ENCODE measurements at regions not wholly inside any gene's neighbourhood (a gene's known extent, or its start where the extent isn't known, plus 50 kb on each side); places are given as distances from the start of the nearest gene placed in this dataset.

GRCh38 chr13:47351798-47352197 lies 454.9 kb upstream of the HTR2A start:
- Histone ChIP-seq H3K4me1 (ENCODE audit: insufficient read depth, poor library complexity, severe bottlenecking) (no peaks in the 10 kb centered on the region), H3K4me3 (ENCODE audit: severe bottlenecking) (no peak overlapping the region), H3K9me3 (ENCODE audit: severe bottlenecking) (no peaks in the 10 kb centered on the region), H3K36me3 (ENCODE audit: low read depth) (no peaks in the 10 kb centered on the region), H3K27ac (ENCODE audit: poor library complexity, severe bottlenecking) (no peak overlapping the region), H3K27me3 (ENCODE audit: insufficient read depth, poor library complexity, severe bottlenecking) (no peaks in the 10 kb centered on the region)
- DNase-seq (ENCODE audit: low spot score) = no peak
- ATAC-seq (ENCODE audit: low read depth) = no peak
- TF ChIP-seq, protein P1, sequence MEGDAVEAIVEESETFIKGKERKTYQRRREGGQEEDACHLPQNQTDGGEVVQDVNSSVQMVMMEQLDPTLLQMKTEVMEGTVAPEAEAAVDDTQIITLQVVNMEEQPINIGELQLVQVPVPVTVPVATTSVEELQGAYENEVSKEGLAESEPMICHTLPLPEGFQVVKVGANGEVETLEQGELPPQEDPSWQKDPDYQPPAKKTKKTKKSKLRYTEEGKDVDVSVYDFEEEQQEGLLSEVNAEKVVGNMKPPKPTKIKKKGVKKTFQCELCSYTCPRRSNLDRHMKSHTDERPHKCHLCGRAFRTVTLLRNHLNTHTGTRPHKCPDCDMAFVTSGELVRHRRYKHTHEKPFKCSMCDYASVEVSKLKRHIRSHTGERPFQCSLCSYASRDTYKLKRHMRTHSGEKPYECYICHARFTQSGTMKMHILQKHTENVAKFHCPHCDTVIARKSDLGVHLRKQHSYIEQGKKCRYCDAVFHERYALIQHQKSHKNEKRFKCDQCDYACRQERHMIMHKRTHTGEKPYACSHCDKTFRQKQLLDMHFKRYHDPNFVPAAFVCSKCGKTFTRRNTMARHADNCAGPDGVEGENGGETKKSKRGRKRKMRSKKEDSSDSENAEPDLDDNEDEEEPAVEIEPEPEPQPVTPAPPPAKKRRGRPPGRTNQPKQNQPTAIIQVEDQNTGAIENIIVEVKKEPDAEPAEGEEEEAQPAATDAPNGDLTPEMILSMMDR (IDR thresholded peaks at IDR 0.05; ENCODE audit: poor library complexity, severe bottlenecking) = no peak

GRCh38 chr13:47350334-47351124 lies 453.7 kb upstream of the HTR2A start:
- H3K4me1 ChIP-seq (ENCODE audit: insufficient read depth, poor library complexity, severe bottlenecking) = no peaks in the 10 kb centered on the region
- ATAC-seq (ENCODE audit: low read depth) = no peak
- H3K9me3 ChIP-seq (ENCODE audit: severe bottlenecking) = no peaks in the 10 kb centered on the region
- no peaks in the 10 kb centered on the region for H3K27me3 ChIP-seq (ENCODE audit: insufficient read depth, poor library complexity, severe bottlenecking)
- no peaks in the 10 kb centered on the region for H3K36me3 ChIP-seq (ENCODE audit: low read depth)
- no peak overlapping the region for H3K27ac ChIP-seq (ENCODE audit: poor library complexity, severe bottlenecking)
- H3K4me3 ChIP-seq (ENCODE audit: severe bottlenecking) = no peak overlapping the region
- TF ChIP-seq, protein P1 (IDR thresholded peaks at IDR 0.05; ENCODE audit: poor library complexity, severe bottlenecking) = no peak
- DNase-seq (ENCODE audit: low spot score) = no peak

- H3K4me1 ChIP-seq (ENCODE audit: insufficient read depth, poor library complexity, severe bottlenecking) = no peaks in the 10 kb centered on the region
- ATAC-seq (ENCODE audit: low read depth) (no peak), DNase-seq (ENCODE audit: low spot score) (no peak)
- no peak overlapping the region for H3K27ac ChIP-seq (ENCODE audit: poor library complexity, severe bottlenecking)
- TF ChIP-seq, protein P1 (IDR thresholded peaks at IDR 0.05; ENCODE audit: poor library complexity, severe bottlenecking) = no peak
- H3K36me3 ChIP-seq (ENCODE audit: low read depth) = no peaks in the 10 kb centered on the region
- H3K27me3 ChIP-seq (ENCODE audit: insufficient read depth, poor library complexity, severe bottlenecking) = no peaks in the 10 kb centered on the region
- no peaks in the 10 kb centered on the region for H3K9me3 ChIP-seq (ENCODE audit: severe bottlenecking)
- H3K4me3 ChIP-seq (ENCODE audit: severe bottlenecking) = no peak overlapping the region
Measured at GRCh38 chr13:47349211-47349610, 452.4 kb upstream of the HTR2A start.

GRCh38 chr13:47337781-47338507 lies 441.1 kb upstream of the HTR2A start:
- no peaks in the 10 kb centered on the region for H3K4me1 ChIP-seq (ENCODE audit: insufficient read depth, poor library complexity, severe bottlenecking)
- H3K9me3 ChIP-seq (ENCODE audit: severe bottlenecking) = no peaks in the 10 kb centered on the region
- no peaks in the 10 kb centered on the region for H3K36me3 ChIP-seq (ENCODE audit: low read depth)
- no peak overlapping the region for H3K4me3 ChIP-seq (ENCODE audit: severe bottlenecking)
- no peaks in the 10 kb centered on the region for H3K27me3 ChIP-seq (ENCODE audit: insufficient read depth, poor library complexity, severe bottlenecking)
- no peak for ATAC-seq (ENCODE audit: low read depth)
- no peak overlapping the region for H3K27ac ChIP-seq (ENCODE audit: poor library complexity, severe bottlenecking)
- TF ChIP-seq, protein P1 (IDR thresholded peaks at IDR 0.05; ENCODE audit: poor library complexity, severe bottlenecking) = no peak
- DNase-seq (ENCODE audit: low spot score) = no peak

GRCh38 chr13:47334173-47334572 lies 437.3 kb upstream of the HTR2A start:
- no peaks in the 10 kb centered on the region for H3K27me3 ChIP-seq (ENCODE audit: insufficient read depth, poor library complexity, severe bottlenecking)
- no peaks in the 10 kb centered on the region for H3K36me3 ChIP-seq (ENCODE audit: low read depth)
- ATAC-seq (ENCODE audit: low read depth) (no peak), DNase-seq (ENCODE audit: low spot score) (no peak)
- H3K9me3 ChIP-seq (ENCODE audit: severe bottlenecking) = no peaks in the 10 kb centered on the region
- no peak overlapping the region for H3K27ac ChIP-seq (ENCODE audit: poor library complexity, severe bottlenecking)
- H3K4me3 ChIP-seq (ENCODE audit: severe bottlenecking) = no peak overlapping the region
- H3K4me1 ChIP-seq (ENCODE audit: insufficient read depth, poor library complexity, severe bottlenecking) = no peaks in the 10 kb centered on the region
- TF ChIP-seq, protein P1 (IDR thresholded peaks at IDR 0.05; ENCODE audit: poor library complexity, severe bottlenecking) = no peak

Data from RWPE2 (cell line).